ENCODE measurements at regions not wholly inside any gene's neighbourhood (a gene's known extent, or its start where the extent isn't known, plus 50 kb on each side); places are given as distances from the start of the nearest gene placed in this dataset.

- DNase-seq, result peak; percentile 14
These were observed 227.6 kb downstream of the KLF13 start for GRCh38 chr15:31554261-31554660.

GRCh38 chr15:31555022-31555421 lies 228.4 kb downstream of the KLF13 start:
- DNase-seq, result no peak

- DNase-seq, result no peak
These were observed 230.0 kb downstream of the KLF13 start for GRCh38 chr15:31556494-31557150.

GRCh38 chr15:31557899-31558298 lies 231.3 kb downstream of the KLF13 start:
- no peak for DNase-seq

GRCh38 chr15:31558840-31559239 lies 232.2 kb downstream of the KLF13 start:
- no peak for DNase-seq

GRCh38 chr15:31559786-31560185 lies 233.2 kb downstream of the KLF13 start:
- no peak for DNase-seq

GRCh38 chr15:31560643-31561042 lies 234.0 kb downstream of the KLF13 start:
- DNase-seq, result no peak

GRCh38 chr15:31561156-31561555 lies 234.5 kb downstream of the KLF13 start:
- no peak for DNase-seq

- DNase-seq, result no peak
These were observed 236.4 kb downstream of the KLF13 start for GRCh38 chr15:31563001-31563400.

- DNase-seq, result no peak
These were observed 236.8 kb downstream of the KLF13 start for GRCh38 chr15:31563421-31563820.

- no peak for DNase-seq
These were observed 241.2 kb downstream of the KLF13 start for GRCh38 chr15:31567861-31568260.

GRCh38 chr15:31569836-31570235 lies 243.2 kb downstream of the KLF13 start:
- DNase-seq, result no peak

GRCh38 chr15:31570591-31570990 lies 244.0 kb downstream of the KLF13 start:
- no peak for DNase-seq

GRCh38 chr15:31571676-31572075 lies 245.0 kb downstream of the KLF13 start:
- DNase-seq, result no peak

- no peak for DNase-seq
These were observed 247.1 kb downstream of the KLF13 start for GRCh38 chr15:31573759-31574158.

- no peak for DNase-seq
These were observed 248.1 kb downstream of the KLF13 start for GRCh38 chr15:31574766-31575165.

- DNase-seq, result no peak
These were observed 250.5 kb downstream of the KLF13 start for GRCh38 chr15:31577108-31577507.

- DNase-seq, result no peak
These were observed 252.6 kb downstream of the KLF13 start for GRCh38 chr15:31579282-31579681.

GRCh38 chr15:31579976-31580375 lies 253.3 kb downstream of the KLF13 start:
- DNase-seq, result no peak

GRCh38 chr15:31584195-31584594 lies 257.6 kb downstream of the KLF13 start:
- DNase-seq, result no peak

- no peak for DNase-seq
These were observed 258.6 kb downstream of the KLF13 start for GRCh38 chr15:31585240-31585639.

GRCh38 chr15:31586841-31587240 lies 260.2 kb downstream of the KLF13 start:
- no peak for DNase-seq

- DNase-seq, result no peak
These were observed 260.9 kb downstream of the KLF13 start for GRCh38 chr15:31587583-31587982.

GRCh38 chr15:31590609-31591008 lies 264.0 kb downstream of the KLF13 start:
- no peak for DNase-seq

Measured in muscle of arm (tissue), 1 donor.